SK-N-SH treated with all-trans-retinoic acid at 6 μM for 48 hours (cell line): ENCODE measurements at regions not wholly inside any gene's neighbourhood (a gene's known extent, or its start where the extent isn't known, plus 50 kb on each side); places are given as distances from the start of the nearest gene placed in this dataset.

Experiments used
- ARNTL ChIP-seq: fragments of 450-650 bp; formaldehyde crosslinking; IDR thresholded peaks from 2 replicates; pipeline ENCODE4 v1.5.0; 2020; ENCODE audit warnings: low read depth, mild to moderate bottlenecking, moderate library complexity, borderline replicate concordance
- ESRRG ChIP-seq: fragments of 250-450 bp; sonication (Bioruptor Pico); IDR thresholded peaks from 2 replicates; pipeline ENCODE4 v1.6.1; 2021; ENCODE audit warnings: mild to moderate bottlenecking
- PATZ1 ChIP-seq: fragments of 250-450 bp; sonication (Bioruptor Pico); IDR thresholded peaks from 2 replicates; pipeline ENCODE4 v1.8.0; 2020; ENCODE audit warnings: mild to moderate bottlenecking, moderate library complexity, borderline replicate concordance
- PPARA ChIP-seq: fragments of 250-450 bp; sonication (Bioruptor Pico); IDR thresholded peaks from 2 replicates; pipeline ENCODE4 v1.5.0; 2020; ENCODE audit warnings: mild to moderate bottlenecking, borderline replicate concordance
- SNAI2 ChIP-seq: fragments of 250-450 bp; sonication (Bioruptor Pico); IDR thresholded peaks from 2 replicates; pipeline ENCODE4 v1.5.0; 2020; ENCODE audit warnings: mild to moderate bottlenecking, moderate library complexity
- TSHZ2 ChIP-seq: fragments of 250-450 bp; sonication (Bioruptor Pico); IDR thresholded peaks from 2 replicates; pipeline ENCODE4 v1.5.0; 2020; ENCODE audit warnings: mild to moderate bottlenecking, moderate library complexity
- ZFP30 ChIP-seq: fragments of 450-650 bp; formaldehyde crosslinking; IDR thresholded peaks from 2 replicates; pipeline ENCODE4 v1.5.0; 2022; ENCODE audit warnings: mild to moderate bottlenecking, moderate library complexity

- TF ChIP-seq TSHZ2 (no peak), SNAI2 (CRISPR knock-in tag) (no peak), ZFP30 (no peak), ESRRG (CRISPR knock-in tag) (no peak), ARNTL (CRISPR knock-in tag) (no peak), PATZ1 (CRISPR knock-in tag) (no peak), PPARA (no peak)
These were observed 486.2 kb downstream of the HDGFL1 start for GRCh38 chr6:23055523-23055922.
